ENCODE measurements at regions not wholly inside any gene's neighbourhood (a gene's known extent, or its start where the extent isn't known, plus 50 kb on each side); places are given as distances from the start of the nearest gene placed in this dataset.

DNA sequence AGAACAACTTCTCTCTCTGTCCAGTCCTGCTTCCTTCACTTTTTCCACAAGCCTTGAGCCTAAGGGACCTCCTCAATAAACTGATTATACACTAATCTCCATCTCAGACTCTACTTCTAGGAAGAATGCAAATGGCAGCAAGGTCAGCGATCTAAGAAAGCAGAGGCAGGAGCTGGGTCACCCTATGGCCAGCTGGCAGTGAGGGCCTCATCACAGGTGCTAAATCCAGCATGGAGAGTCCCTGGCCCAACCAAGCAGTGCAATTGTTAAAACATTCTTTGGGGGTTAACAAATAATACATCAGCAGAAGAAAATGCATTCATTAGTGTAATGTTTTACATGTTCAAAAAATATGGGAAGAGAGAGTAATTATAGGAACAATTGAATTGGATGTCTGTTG lies 416.0 kb downstream of the SIPA1L2 start:
- TF ChIP-seq, protein P1, sequence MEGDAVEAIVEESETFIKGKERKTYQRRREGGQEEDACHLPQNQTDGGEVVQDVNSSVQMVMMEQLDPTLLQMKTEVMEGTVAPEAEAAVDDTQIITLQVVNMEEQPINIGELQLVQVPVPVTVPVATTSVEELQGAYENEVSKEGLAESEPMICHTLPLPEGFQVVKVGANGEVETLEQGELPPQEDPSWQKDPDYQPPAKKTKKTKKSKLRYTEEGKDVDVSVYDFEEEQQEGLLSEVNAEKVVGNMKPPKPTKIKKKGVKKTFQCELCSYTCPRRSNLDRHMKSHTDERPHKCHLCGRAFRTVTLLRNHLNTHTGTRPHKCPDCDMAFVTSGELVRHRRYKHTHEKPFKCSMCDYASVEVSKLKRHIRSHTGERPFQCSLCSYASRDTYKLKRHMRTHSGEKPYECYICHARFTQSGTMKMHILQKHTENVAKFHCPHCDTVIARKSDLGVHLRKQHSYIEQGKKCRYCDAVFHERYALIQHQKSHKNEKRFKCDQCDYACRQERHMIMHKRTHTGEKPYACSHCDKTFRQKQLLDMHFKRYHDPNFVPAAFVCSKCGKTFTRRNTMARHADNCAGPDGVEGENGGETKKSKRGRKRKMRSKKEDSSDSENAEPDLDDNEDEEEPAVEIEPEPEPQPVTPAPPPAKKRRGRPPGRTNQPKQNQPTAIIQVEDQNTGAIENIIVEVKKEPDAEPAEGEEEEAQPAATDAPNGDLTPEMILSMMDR (IDR thresholded peaks at IDR 0.05), result no peak
- no peak for TF ChIP-seq POLR2A (IDR thresholded peaks at IDR 0.05)

All from Peyer's patch (tissue), 4 donors.